CD4-positive, alpha-beta T cell treated with Interleukin-6 at 100 ng/mL for 8 hours (primary cell): ENCODE measurements at regions not wholly inside any gene's neighbourhood (a gene's known extent, or its start where the extent isn't known, plus 50 kb on each side); places are given as distances from the start of the nearest gene placed in this dataset.
"Not testable (repeated sequence)": the region's sequence is repeated elsewhere in the genome, so short reads cannot be mapped to it uniquely, and the experiment has no call there.

Experiments
- DNase-seq: peaks from one replicate; pipeline ENCODE4 v3.0.0-alpha.2; 2020; ENCODE audit warnings: mixed read lengths, low spot score

DNA sequence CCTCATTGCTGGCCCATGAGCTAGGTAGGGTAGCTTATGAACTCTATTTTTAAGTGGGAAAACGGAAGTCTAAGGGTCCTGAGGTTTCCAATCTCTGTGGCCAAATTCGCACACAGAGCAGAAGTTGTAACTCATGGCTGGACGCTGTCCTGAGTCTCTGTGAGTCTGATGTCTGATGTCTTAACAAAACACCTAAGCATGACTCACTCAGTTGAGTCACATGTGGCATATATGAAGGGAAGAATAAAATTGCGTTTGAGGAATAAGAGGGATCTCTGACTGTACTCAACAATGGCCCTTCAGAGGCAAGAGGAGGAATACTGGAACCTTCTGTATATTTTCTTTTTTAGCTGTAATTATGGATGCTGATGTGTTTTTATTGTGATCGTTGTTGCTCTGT, 569.7 kb downstream of the RIT2 start:
- DNase-seq: no peak

DNA sequence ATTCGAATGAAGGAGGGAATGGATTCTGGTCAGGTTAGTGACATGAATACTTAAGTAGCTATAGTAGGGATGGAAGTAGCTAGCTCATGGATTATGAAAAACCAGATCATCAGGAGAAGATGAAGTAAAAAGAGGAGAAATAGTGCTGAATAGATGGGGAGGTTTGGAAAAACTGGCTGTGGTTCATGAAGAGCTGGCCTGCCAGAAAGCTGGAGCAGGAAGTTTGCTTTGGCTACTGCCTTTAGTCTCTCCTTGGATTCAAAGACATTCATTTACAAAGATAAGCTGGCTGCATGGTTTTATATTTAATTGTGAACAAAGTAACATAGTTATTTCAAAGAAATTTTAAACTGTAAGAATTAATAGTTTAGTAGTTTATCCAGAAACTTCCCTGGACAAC, 567.0 kb downstream of the RIT2 start:
- no peak for DNase-seq

DNA sequence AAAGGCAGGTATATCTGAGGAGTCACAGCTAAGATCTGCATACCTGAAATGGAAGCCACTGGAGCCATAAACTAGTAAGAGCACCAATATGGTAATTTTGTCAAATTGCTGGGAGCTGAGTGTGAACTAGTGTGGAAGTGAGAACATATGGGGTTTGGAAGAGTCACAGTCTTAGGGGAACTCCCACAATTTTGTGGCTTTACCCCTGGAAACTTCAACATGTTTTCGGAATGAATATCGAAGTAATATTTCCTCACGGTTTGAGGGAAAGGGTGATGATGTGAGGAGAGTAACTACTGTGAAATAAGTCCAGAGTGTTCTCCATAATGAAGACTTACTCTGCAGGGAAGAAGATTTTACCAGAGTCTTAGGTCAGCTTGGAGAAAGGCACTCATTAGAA, 565.9 kb downstream of the RIT2 start:
- no peak for DNase-seq

DNA sequence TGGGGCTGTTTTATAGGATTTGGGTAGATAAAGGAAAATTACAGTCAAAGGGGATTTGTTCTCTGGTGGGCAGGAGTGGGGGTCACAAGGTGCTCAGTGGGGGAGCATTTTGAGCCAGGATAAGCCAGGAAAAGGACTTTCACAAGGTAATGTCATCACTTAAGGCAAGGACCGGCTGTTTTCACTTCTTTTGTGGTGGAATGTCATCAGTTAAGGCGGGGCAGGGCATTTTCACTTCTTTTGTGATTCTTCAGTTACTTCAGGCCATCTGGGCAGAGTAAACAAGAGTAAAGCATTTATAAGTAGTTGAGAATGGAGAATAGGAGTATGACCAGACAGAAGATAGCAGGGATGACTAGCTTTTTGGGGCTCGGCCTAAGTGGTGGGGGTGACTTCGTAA, 562.9 kb downstream of the RIT2 start:
- not testable (repeated sequence) for DNase-seq

DNA sequence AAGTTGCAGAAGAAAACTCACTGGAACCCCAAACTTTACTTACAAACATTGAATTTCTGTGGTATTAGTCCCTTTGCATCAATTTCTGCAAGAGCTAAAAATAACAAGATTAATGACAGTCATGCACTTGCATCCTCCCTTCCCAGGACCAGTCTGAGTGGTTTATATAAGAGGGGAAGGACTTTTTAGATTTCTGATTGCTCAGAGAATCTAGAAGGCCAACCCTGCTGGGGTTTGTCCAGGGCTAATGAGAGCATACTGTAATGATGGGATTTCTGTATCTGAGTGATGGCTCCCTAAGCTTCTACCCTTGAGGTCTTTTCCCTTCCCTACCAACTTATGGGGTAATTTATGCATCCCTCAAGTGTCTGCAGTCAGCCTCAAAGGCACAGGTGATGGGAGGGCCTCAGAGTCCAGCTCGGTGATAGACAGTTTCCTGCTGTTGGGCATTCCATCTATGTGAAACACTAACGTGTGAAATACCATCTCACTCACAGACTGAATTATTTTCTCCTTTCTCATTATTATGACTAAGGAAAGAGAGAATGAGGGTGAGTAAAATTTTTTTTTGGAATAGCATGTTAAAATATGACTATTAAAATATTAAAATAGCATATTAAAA, 556.3 kb downstream of the RIT2 start:
- no peak for DNase-seq

DNA sequence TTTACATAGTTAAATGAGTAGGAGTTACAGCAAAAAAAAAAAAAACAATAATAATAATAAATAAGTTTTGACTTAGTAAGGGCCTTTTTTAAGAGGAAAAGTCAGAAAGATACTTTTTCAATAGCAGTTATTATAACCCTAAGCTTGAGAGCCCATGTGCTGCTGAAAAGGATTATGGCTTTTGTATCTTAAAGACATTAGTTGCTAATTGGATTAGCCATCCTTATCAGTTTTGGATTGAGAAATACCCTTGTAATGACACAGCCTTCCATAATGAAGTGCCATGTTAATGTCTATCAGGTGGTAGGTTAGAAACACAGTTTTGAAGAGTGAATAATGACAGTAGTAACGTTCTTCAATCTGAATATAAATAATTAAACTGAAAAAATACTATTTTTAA, 554.0 kb downstream of the RIT2 start:
- no peak for DNase-seq

DNA sequence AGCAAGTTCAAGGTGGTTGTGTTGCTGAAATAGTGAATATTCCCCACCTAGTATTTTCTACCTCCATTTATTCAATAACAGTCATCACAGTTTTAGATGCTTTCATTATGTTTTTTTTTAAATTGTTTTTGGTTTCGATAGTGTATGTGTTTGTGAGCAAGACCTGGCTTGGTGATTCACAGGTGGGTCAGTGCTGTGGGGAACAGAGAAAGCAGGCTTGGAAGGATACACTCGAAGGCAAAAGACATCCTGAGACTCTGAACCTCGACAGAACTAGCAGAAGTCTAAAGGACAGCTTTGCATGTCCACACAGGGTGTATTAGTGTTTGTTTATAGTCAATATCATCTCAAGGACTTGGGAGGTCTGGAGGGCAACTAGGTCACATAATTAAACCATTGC, 551.5 kb downstream of the RIT2 start:
- DNase-seq: no peak

DNA sequence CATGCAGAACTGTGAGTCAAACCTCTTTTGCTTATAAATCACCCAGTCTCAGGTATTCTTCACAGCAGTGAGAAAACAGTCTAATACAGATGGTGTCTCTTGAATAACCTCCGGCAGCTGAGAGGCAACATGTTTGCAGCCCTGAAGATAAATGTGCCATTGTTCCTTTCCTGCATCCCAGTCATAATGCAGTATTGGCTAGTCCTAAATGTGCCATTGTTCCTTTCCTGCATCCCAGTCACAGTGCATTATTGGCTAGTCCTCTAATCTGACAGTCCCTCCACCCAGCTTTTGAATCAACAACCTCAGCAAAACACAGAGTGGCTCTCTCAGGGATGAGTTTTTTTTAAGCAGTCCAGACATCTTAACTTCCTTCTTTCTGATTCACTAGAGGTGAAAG, 550.7 kb downstream of the RIT2 start:
- no peak for DNase-seq

DNA sequence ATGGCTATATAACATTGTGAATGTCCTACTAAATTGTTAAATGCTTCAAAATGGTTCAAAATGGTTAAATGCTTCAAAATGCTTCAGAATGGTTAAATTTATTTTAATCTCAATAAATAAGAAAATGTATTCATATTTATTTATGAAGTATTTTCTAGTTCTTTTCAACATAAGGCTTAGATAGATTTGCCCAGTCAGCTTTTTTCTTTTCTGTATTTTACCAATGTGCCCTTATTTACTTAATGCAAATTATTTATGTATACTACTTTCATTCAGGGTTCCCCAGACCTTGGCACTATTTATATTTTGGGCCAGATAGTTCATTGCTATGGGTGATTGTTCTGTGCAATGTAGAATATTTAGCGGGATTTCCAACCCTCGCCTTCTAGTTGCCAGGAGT, 546.7 kb downstream of the RIT2 start:
- DNase-seq: no peak

DNA sequence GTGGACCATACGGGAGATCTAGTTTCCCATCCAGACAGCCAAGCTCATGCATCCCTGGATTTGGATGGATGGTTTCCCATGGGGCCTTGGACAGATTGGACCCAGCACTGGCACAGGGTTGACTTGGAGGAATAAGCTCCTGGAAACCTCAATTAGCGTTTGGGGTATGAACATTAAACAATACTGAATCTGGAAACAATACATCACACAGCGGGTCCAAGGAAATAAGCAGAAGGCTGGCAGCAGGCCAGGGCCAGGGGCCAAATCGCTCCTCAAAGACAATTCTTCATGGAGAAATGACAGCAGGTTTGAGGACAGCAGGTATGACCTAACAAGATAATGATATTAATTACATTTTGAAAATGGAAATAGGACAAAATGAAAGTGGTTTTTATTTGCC, 540.6 kb downstream of the RIT2 start:
- no peak for DNase-seq

DNA sequence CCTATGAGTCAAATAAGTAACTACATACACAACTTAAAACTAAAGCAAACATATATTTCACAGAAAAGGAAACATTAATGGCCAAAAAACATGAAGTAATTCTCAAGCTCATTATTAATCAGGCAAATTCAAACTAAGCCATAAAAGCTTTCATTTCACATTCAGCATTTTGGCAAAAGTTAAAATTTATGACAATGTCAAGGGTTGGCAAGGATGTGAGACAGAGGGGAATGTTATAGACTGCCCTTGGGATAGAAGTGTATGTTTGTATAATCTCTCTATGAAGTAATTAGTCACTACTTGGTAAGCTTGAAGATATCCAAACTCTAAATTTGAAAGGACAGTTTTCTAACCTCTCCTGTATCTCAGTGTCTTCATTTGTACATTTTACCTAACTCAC, 539.4 kb downstream of the RIT2 start:
- no peak for DNase-seq

DNA sequence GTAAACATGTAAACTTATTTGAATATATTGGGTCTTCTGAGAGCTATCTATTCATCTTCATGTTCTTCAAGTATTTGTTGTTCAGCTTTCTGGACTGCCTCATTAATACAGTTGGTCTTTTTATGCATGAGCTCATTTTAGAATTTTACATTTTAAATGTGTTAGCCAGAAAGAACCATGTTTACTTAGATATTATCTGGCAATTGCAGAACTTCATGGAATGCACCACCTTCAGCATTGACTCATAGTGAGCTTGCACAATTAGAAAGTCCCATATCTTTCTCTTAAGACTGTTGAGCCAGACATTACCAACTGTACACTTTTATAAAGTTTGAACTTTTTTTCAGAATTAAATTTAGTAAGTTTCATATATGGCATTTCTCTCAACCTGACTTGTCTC, 536.7 kb downstream of the RIT2 start:
- no peak for DNase-seq

DNA sequence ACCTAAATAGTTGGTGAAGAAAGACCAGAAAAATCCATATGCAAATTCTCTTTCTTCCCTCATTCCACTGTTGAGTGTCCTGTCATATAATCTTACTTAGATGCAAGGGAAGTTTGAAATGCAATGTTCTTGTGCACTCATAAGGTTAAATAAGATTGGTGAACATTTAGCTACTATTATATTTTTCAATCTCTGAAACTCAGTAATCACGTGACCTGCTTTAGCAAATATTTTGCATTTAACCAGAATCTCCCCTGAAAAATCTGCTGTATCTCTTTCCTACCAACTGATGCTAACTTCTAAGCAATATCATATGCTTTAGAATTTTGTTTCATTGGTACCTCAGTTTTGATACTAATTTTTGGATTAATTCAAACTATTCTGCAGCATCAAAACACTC, 533.2 kb downstream of the RIT2 start:
- DNase-seq: no peak

DNA sequence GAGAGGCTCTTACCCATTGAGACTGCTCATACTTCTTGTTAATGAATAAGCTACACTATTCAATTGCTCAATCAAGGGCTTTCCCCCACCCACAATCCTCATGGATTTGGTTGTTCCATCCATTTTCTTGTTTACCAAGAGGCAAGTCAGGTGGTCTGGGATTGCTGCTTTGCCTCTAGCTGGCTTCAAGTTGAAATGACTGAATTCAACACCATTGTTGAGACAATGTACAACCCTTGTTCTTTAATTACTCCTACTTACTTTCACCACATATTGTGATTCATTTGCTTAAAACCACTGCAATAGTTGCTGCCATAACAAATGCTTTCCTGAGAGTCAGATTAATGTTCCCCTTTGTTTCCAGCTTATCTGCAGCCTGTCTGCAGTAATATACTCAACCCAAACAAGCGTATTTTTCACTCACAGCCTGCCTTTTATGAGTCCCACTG, 532.2 kb downstream of the RIT2 start:
- no peak for DNase-seq

DNA sequence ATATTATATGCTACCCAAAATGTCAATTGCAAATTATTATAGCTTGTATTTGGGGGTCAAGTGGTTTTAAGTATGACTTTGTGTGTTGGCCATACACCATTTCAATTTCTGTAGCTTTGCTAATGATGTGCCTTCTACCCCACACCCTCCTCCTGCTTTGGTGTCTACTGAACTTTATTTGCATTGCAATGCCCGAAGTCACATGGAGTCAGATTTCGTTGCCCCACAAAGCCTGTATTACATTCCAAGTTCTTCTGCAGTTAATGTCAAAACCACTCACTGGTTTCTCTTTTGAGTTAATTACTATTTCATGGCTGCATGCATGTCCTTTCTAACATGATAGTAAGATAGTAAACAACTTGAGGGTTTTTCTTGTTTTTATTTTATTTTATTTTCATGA, 528.9 kb downstream of the RIT2 start:
- DNase-seq: no peak

DNA sequence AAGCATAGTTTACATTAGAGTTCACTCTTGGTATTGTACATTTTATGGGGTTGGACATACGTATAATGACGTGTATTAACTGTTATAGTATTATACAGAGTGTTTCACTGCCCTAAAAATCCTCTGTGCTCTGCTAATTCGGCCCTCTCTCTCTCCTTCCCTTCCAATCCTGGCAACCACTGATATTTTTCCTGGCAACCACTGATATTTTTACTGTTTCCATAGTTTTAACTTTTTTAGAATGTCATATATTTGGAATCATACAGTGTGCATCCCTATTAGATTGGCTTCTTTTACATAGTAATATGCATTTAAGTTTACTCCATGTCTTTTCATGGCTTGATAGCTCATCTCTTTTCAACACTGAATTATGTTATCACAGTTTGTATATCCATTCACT, 526.7 kb downstream of the RIT2 start:
- DNase-seq: no peak

DNA sequence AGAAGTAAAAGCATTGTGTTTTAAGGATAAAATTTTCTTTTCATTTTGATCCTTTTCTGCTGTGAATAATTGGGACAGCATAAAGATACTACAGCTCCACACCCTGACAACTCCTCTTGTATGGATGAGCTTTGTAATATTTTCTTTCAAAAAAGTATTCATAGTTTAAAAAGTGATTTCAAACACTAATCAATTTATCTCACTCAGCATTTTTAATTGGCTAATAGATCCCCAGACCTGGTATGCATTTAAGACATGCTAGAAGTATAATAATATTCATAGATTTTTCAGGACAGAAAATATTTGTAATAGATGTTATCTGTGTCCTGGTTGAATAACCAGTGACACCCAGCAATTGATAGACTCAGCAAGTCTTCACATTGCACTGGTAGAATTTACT, 510.7 kb downstream of the RIT2 start:
- no peak for DNase-seq

DNA sequence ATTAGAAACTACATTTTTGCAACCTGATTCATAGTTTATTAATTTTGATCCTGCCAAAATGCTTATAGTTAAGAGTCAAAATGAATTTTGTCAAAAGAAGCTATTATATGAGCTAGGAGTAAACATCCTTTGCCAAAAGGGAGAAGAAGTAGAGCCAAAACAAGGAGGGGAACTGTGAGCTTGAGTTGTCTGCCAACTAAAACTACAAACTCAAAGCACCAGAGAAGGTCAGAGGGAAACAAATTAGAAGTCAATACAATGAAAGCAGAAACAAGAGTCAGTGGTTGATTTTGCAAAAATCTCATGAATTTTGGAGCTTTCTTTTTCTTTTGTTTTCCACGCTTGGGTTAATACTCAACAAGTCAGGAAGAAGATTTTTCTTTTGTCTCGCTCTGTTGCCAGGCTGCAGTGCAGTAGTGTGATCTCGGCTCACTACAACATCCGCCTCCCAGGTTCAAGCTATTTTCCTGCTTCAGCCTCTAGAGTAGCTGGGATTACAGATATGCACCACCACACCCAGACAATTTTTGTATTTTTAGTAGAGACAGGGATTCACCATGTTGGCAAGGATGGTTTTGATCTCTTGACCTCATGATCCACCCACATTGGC, 508.5 kb downstream of the RIT2 start:
- no peak for DNase-seq

DNA sequence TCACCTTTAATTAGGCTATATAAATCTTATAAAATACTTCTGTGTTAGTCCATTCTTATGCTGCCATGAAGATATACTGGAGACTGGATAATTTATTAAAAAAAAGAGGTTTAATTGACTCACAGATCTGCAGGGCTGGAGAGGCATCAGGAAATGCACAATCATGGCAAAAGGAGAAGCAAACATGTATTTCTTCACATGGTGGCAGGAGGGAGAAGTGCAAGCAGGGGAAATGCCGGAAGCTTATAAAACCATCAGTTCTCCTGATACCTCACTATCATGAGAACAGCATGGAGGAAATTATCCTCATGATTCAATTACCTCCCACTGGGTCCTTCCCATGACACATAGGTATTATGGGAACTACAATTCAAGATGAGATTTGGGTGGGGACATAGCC, 504.4 kb downstream of the RIT2 start:
- DNase-seq: no peak

DNA sequence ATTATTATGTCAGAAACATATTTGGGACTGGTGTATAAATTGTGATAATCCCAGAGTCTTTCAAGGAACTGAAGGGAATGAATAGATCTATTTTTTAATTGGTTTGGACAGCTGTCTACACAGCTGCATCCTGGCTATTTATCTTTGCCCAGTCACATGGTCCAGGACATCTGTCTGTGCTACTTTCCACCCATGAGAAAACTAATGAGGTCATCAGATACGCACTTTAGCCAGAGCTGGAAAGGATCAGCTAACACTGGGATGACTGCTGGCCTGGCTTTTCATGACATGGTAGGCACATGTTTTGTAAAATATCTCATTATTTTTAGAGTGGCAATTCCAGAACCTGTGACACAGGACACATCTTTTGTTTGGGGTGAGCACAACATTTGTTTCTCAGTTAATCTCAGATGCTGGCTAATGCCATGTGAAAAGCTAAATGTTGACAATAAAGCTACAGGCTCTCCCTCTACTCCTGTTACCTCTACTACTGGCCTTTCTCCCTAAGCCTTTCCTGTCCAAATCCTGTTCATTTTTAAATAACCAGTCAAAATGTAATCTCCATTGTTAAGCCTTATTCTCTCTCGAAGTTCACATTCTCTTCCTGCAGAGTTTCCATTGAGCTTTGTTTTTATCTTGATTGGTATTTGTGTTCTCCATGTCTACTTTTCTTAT, 500.7 kb downstream of the RIT2 start:
- no peak for DNase-seq

DNA sequence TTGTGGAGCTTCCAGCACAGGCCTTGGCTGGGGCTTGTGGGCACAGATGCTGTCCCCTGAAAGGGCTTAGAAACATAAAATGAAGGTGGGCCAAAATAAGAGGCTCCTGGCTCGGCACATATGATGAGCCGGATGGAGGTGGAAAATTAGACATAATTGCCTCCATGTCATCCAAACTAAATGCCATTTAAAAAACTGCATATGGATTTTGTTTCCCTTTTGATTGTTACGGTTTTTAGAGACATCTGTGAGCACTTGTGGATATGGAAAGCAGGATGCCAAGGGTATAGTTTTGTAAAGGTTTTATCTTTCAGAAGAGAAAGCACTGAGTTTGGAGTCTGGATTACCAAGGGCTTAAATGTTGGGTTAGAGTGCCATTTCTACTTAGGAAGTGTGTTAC, 498.3 kb downstream of the RIT2 start:
- DNase-seq: no peak

DNA sequence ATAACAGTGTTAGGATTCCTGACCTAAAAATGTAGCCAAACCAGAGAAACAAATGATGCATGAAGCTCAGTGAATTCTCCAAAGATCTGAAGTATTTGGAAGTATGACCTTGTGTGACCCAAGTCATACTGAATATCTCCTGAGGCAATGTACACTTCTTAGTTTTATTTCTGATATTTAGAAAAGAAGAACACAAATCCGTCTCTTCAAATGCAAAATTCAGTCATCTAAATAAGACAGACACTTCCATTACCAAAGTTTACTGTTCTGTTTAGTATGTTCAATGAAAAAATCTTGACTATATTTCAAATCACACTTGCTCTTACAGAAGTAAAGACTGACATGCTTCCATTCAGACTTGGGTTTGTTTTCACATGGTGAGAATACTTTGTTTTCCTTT, 495.7 kb downstream of the RIT2 start:
- no peak for DNase-seq

DNA sequence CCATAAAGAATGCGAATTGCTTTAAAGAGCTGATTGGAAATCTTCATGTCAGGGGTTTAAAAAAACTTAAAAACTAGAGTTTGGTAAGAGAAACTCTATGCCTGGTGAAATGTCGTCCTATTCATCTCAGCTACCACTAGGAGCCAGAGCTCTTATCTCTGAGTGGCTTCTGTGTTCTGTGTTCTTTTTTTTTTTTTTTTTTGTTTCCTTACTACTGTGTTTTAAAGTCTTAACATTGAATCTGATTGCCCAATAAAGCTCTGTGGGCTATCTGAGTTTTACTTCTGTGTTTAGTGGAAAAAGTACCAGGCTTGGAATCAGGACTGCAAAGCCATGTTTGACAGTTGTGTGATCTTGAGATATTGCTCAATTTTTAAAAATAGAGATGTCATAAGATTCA, 494.8 kb downstream of the RIT2 start:
- DNase-seq: no peak

DNA sequence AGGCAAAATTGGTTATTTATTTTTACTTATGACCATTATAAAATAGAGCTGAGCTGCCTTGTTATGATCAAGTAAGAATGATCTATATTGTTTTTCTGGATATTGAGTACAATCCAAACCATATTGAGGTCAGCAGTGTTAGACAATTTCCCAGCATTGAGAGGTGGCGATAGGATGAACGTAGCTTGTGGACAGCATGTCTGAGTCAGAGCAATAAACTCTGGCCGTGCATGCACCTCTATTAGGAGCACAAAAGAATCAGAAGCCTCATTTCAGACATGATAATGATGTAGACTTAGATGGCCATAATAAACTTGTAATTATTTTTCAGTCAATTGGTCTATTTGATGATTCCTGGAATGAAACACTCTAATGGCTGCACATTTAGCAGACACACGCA, 491.6 kb downstream of the RIT2 start:
- no peak for DNase-seq
